Upper lobe of left lung (tissue), 6 donors: ENCODE measurements at regions not wholly inside any gene's neighbourhood (a gene's known extent, or its start where the extent isn't known, plus 50 kb on each side); places are given as distances from the start of the nearest gene placed in this dataset.
A peak's percentile ranks its signal among the peaks of the same experiment; 100 is the strongest.
"Not testable (repeated sequence)": the region's sequence is repeated elsewhere in the genome, so short reads cannot be mapped to it uniquely, and the experiment has no call there.

Source experiments
- ATAC-seq, 2 donors: fragments of 200-7000 bp; cut with Tn5 transposase; one replicate each; pipeline ENCODE4 v1.9.1; 2022; ENCODE audit warnings: mild to moderate bottlenecking in 2 of 2, moderate library complexity in 2 of 2; ENCODE audit not compliant: low FRiP score in 2 of 2
- DNase-seq, 2 donors: peaks; one replicate each; pipeline ENCODE4 v3.0.0-alpha.2; 2019 to 2020
- H3K27ac ChIP-seq, 4 donors: fragments of 200-600 bp; sonication (generic); one replicate each; pipeline ENCODE4 v1.5.1; 2016 to 2019
- H3K27me3 ChIP-seq, 4 donors: fragments of 200-600 bp; sonication (generic); one replicate each; pipeline ENCODE4 v1.5.1; 2017 to 2019
- H3K36me3 ChIP-seq, 4 donors: fragments of 200-600 bp; sonication (generic); one replicate each; pipeline ENCODE4 v1.5.1; 2016 to 2019
- H3K4me1 ChIP-seq, 4 donors: fragments of 200-600 bp; sonication (generic); one replicate each; pipeline ENCODE4 v1.5.1; 2018 to 2019
- H3K4me3 ChIP-seq, 4 donors: fragments of 200-600 bp; sonication (generic); one replicate each; pipeline ENCODE4 v1.5.1; 2017 to 2019; ENCODE audit warnings: mild to moderate bottlenecking in 2 of 4, moderate library complexity in 1 of 4
- H3K9me3 ChIP-seq, 4 donors: fragments of 200-600 bp; sonication (generic); one replicate each; pipeline ENCODE4 v1.5.1; 2018 to 2019
- EP300 ChIP-seq, 4 donors: sonication (generic); formaldehyde crosslinking; IDR thresholded peaks; one replicate each; pipeline ENCODE4 v1.5.1; 2017; ENCODE audit warnings: antibody characterized with exemption in 4 of 4, control low read depth in 2 of 4
- POLR2A ChIP-seq, 4 donors: fragments of 450-650 bp; IDR thresholded peaks; one replicate each; pipeline ENCODE4 v1.5.1; 2016 to 2017; ENCODE audit warnings: antibody characterized with exemption in 4 of 4, mild to moderate bottlenecking in 2 of 4
- POLR2AphosphoS5 ChIP-seq, 2 donors: sonication (generic); formaldehyde crosslinking; IDR thresholded peaks; one replicate each; pipeline ENCODE4 v1.5.1; 2017; ENCODE audit warnings: antibody characterized with exemption in 2 of 2
- WGBS, 2 donors: methylation state at CpG; one replicate each; pipeline ENCODE4 v1.1.5; 2017 to 2018; 5-methylcytosine and 5-hydroxymethylcytosine counted together
- TF ChIP-seq, protein P1 (sequence below), 6 experiments: fragments of 450-650 bp in 4 of 6; fragments of 200-600 bp in 2 of 6; sonication (generic) in 2 of 6; IDR thresholded peaks; one replicate each; pipeline ENCODE4 v1.5.1; 2016 to 2019; ENCODE audit warnings: antibody characterized with exemption in 6 of 6
- donor health status: DM: no; HTN: no; CAD: no; lungs with moderate emphysema.
- donor health status: DM: no; HTN: yes; CAD: no; lungs with severe emphysema.

DNA sequence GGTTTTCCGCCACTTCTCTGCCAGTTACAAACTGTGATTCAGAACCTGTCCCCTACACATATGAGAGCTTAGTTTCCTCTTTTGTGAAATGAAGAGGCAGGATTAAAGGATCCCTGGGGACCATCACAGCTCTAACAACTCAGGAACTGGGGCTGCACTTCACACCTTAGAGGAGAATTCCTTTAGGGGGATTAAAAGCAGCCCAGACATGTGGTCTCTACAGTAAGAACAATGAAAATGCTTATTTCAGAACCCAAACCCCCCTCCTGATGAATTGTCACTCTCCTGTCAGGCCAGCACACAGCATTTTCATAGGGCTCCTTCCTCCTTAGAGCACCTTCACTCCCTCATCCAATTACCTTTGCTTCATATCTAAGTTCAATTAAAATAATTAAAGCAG lies 101.5 kb upstream of the NEDD4L start:
- WGBS, 2 donors, result 89 to 97% methylated on average over 1 of the region's 1 CpG
- H3K36me3 ChIP-seq, result no peaks in the 10 kb centered on the region
- H3K4me1 ChIP-seq, result no peaks in the 10 kb centered on the region
- H3K9me3 ChIP-seq, result no peaks in the 10 kb centered on the region
- no peak for DNase-seq
- TF ChIP-seq, protein P1, sequence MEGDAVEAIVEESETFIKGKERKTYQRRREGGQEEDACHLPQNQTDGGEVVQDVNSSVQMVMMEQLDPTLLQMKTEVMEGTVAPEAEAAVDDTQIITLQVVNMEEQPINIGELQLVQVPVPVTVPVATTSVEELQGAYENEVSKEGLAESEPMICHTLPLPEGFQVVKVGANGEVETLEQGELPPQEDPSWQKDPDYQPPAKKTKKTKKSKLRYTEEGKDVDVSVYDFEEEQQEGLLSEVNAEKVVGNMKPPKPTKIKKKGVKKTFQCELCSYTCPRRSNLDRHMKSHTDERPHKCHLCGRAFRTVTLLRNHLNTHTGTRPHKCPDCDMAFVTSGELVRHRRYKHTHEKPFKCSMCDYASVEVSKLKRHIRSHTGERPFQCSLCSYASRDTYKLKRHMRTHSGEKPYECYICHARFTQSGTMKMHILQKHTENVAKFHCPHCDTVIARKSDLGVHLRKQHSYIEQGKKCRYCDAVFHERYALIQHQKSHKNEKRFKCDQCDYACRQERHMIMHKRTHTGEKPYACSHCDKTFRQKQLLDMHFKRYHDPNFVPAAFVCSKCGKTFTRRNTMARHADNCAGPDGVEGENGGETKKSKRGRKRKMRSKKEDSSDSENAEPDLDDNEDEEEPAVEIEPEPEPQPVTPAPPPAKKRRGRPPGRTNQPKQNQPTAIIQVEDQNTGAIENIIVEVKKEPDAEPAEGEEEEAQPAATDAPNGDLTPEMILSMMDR (IDR thresholded peaks at IDR 0.05), result no peak
- TF ChIP-seq EP300 (IDR thresholded peaks at IDR 0.05), result no peak
- no peak for TF ChIP-seq POLR2A (IDR thresholded peaks at IDR 0.05)
- no peak for TF ChIP-seq POLR2AphosphoS5 (IDR thresholded peaks at IDR 0.05)
- ATAC-seq, result no peak
- no peaks in the 10 kb centered on the region for H3K27me3 ChIP-seq
- no peak overlapping the region for H3K4me3 ChIP-seq
- H3K27ac ChIP-seq, result no peak overlapping the region

DNA sequence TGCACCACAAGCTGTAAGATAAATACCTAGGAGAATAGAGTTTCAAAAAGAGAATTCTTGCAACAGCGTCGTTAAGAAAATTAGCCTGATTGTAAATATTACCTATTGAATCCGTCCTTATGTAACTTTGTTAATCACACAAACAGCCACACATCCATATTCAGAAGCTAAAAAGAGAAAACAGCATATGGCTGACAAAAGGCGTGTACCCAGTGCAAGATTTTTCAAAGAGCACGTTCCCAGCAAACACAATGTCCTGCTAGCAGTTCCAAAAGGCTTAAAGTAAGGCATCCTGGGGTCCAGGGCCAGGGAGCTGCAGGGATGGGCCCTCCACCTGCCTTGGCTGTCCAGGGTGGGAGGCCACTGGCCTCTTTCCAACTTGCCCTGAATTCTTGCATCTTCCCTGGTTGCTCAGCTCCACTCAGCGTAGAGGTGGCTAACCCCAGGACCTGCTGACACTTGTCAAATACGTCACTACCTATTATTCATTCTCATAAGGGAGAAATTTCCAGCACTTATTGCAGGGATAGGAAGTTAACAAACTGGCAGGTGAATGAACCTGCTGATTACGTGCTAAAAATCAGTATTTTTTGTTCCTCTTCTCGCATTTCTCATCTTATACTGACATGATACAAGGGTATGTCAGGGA lies 102.1 kb upstream of the NEDD4L start:
- WGBS, 2 donors, result 88% methylated on average over 9 of the region's 9 CpGs
- H3K4me1 ChIP-seq, result no peaks in the 10 kb centered on the region
- H3K4me3 ChIP-seq, result no peak overlapping the region
- H3K36me3 ChIP-seq, result no peaks in the 10 kb centered on the region
- no peaks in the 10 kb centered on the region for H3K27me3 ChIP-seq
- DNase-seq (no peak), ATAC-seq (no peak)
- H3K9me3 ChIP-seq, result no peaks in the 10 kb centered on the region
- H3K27ac ChIP-seq, result no peak overlapping the region
- TF ChIP-seq EP300 (IDR thresholded peaks at IDR 0.05) (no peak), POLR2A (IDR thresholded peaks at IDR 0.05) (no peak)
- TF ChIP-seq, protein P1 (IDR thresholded peaks at IDR 0.05), result no peak

DNA sequence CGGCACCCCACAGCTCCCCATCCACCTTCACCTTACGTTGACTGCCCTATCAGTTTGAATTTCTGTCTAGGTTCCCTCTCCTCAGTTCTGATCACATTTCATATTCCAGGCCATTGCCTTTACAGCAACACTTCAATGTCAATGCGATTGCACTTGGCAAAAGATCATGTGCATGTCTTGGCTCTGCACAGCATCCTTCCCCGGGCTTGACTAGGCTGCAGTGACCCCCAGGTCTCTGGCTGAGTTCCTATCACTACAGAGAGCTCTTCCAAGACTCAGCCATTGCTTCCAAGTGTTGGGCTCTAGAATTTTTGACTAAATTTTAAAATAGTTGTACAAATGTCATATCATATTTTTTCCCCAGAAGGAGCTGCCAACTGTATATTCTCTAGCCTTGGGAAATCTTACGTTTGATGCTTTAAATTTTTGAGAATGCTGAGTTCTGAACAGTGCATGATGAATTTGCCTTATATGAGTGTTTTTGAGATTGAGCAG lies 103.8 kb upstream of the NEDD4L start:
- WGBS, 2 donors, result 72 to 77% methylated on average over 5 of the region's 5 CpGs
- H3K27ac ChIP-seq, result no peak overlapping the region
- no peaks in the 10 kb centered on the region for H3K36me3 ChIP-seq
- H3K9me3 ChIP-seq, result no peaks in the 10 kb centered on the region
- no peak overlapping the region for H3K4me3 ChIP-seq
- DNase-seq (no peak), ATAC-seq (no peak)
- H3K27me3 ChIP-seq, result no peaks in the 10 kb centered on the region
- no peaks in the 10 kb centered on the region for H3K4me1 ChIP-seq
- TF ChIP-seq EP300 (IDR thresholded peaks at IDR 0.05) (no peak), POLR2AphosphoS5 (IDR thresholded peaks at IDR 0.05) (no peak), POLR2A (IDR thresholded peaks at IDR 0.05) (no peak)
- TF ChIP-seq, protein P1 (IDR thresholded peaks at IDR 0.05), result no peak

DNA sequence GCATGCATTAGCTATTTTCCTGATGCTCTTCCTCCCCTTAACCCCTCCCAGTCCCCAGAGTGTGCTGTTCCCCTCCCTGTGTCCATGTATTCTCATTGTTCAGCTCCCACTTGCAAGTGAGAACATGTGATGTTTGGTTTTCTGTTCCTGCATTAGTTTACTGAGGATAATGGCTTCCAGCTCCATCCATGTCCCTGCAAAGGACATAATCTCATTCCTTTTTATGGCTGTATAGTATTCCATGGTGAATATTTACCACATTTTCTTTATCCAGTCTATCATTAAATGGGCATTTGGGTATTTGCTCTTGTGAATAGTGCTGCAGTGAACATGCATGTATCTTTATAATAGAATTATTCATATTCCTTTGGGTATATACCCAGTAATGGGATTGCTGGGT lies 109.7 kb upstream of the NEDD4L start:
- not testable (repeated sequence) for DNase-seq, H3K4me1 ChIP-seq, H3K27ac ChIP-seq, ATAC-seq, H3K9me3 ChIP-seq, H3K4me3 ChIP-seq, H3K27me3 ChIP-seq, H3K36me3 ChIP-seq

DNA sequence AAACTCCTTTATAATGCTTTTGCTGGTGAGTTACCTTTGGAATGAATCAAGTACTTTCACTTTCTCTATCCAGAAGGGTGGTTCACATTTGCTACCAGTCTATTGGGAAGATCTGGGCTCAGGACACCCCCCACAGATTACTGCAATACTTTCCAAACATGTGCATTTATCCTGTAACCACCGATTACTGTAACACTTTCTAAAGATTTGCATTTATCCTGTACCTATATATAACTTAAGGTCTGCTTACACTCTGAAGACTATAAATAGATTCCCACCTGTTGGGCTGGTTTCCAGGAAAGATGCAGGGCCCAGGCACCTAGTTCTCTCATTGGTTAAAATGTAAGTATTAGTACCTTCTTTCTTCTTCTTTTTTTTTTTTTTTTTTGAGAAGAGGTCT lies 113.0 kb upstream of the NEDD4L start:
- H3K27me3 ChIP-seq, result no peaks in the 10 kb centered on the region
- H3K9me3 ChIP-seq, result no peaks in the 10 kb centered on the region
- no peak for ATAC-seq
- no peak for DNase-seq
- H3K4me1 ChIP-seq, result no peaks in the 10 kb centered on the region
- H3K27ac ChIP-seq, result no peak overlapping the region
- WGBS, 2 donors, result 22 to 32% methylated on average over 1 of the region's 1 CpG
- TF ChIP-seq POLR2AphosphoS5 (IDR thresholded peaks at IDR 0.05) (no peak), POLR2A (IDR thresholded peaks at IDR 0.05) (no peak), EP300 (IDR thresholded peaks at IDR 0.05) (no peak)
- TF ChIP-seq, protein P1 (IDR thresholded peaks at IDR 0.05), result no peak
- H3K36me3 ChIP-seq, result no peaks in the 10 kb centered on the region
- H3K4me3 ChIP-seq, result peak overlapping the region in 1 of 4 donors; percentile 22
